NCI-H1417 (cell line): ENCODE measurements at regions not wholly inside any gene's neighbourhood (a gene's known extent, or its start where the extent isn't known, plus 50 kb on each side); places are given as distances from the start of the nearest gene placed in this dataset.

Source experiments
- DNase-seq, 3 experiments: peaks; one replicate each; lab custom pipeline; 2025; lab: John Stamatoyannopoulos, UW

DNA sequence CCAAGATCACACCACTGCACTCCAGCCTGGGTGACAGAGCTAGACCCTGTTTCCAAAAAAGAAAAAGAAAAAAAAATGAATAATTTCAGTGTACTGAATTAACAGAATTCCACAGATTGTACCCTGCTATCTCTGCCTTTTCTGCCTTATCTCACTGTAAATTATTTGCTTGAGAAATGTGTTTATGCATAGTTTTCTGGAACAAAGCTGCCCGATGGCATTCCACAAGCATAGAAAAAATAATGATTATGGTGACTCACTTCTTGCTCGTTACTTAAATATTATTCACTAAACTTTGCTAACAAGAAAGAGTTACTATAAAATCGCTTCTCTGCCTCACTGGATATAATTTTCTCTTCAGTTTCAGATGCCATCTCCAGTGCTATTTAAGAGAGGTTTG lies 88.7 kb upstream of the FAM169A start:
- DNase-seq = no peak

- no peak for DNase-seq
Observed at GRCh38 chr5:74953937-74954720, 87.9 kb upstream of the FAM169A start.

- no peak for DNase-seq
Observed at GRCh38 chr5:74953554-74953936, 87.4 kb upstream of the FAM169A start.

GRCh38 chr5:74952406-74952805 lies 86.2 kb upstream of the FAM169A start:
- DNase-seq = no peak

- no peak for DNase-seq
Observed at GRCh38 chr5:74951865-74952264, 85.7 kb upstream of the FAM169A start.

- no peak for DNase-seq
Observed at GRCh38 chr5:74950836-74951515, 84.8 kb upstream of the FAM169A start.

- no peak for DNase-seq
Observed at GRCh38 chr5:74949976-74950375, 83.8 kb upstream of the FAM169A start.

DNA sequence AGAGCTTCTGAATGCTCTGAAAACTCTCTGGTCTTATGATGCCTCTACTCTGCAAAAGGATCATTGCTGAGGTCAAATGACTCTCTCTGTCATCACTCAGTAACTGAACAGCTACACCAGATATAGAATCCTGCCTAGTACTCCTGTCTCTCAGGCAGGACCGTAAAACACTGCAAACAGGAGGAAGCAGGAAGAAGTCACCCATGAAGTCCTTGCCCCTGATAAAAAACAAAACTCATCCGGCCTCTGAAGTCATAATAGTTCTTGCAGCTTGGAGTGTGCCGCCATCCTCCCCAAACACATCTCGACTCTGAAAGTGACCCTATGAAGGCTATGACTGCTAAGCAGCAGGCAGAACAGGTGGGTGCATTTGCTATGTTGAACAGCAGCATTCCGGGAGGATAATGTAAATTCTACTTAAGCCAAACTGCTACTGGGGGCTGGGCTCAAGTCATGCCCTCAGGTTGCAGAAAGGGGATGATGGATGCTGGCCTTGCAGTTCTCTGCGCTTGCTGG lies 81.9 kb upstream of the FAM169A start:
- DNase-seq = no peak

DNA sequence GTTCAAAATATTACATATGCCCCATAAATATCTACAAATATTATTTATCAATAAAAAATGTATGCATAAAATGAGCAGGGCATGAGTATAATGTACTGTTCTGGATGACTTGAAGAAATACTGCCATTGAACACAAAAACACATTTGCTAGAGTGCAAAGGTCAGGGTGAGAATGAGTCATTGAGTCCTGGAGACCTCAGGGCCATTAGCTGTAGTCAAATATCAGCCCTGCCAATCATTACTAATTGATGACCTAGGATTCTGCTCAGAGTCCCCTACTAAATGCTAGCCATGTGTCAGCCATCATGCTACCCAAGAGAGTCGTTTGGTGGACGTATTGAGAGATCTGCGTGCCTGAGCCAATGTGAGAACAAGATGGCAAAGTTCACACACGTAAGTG lies 80.3 kb upstream of the FAM169A start:
- DNase-seq = no peak

DNA sequence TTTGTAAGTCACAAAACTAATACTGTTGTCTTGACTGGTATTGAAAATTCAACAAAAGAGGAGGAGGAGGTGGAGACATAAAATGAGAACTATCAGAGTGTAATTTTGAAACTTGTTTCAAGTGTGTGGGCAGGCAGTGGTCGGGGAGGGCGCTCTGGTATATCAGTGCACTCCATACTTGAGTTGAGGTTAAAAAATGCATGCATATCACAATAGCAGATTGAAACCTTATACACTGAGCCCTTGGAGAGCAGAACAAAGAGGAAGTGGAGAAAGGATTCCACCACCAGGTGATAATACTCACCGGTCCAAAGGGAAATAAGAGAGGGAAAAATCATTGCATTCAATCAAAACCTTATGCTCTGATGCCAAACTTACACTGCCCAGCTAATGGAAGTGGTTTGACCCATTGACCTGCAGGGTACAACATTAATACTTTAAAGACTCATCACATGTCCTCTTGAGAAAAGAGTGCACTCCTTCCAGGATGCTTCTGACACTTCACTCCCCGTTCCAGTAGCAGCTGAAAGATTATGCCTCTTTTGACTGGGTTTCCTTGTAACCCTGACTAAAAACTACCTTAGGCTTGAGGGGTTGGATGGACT lies 79.5 kb upstream of the FAM169A start:
- peak in 1 of 3 experiments; percentile 59 for DNase-seq

GRCh38 chr5:74943905-74944304 lies 77.7 kb upstream of the FAM169A start:
- DNase-seq = no peak

DNA sequence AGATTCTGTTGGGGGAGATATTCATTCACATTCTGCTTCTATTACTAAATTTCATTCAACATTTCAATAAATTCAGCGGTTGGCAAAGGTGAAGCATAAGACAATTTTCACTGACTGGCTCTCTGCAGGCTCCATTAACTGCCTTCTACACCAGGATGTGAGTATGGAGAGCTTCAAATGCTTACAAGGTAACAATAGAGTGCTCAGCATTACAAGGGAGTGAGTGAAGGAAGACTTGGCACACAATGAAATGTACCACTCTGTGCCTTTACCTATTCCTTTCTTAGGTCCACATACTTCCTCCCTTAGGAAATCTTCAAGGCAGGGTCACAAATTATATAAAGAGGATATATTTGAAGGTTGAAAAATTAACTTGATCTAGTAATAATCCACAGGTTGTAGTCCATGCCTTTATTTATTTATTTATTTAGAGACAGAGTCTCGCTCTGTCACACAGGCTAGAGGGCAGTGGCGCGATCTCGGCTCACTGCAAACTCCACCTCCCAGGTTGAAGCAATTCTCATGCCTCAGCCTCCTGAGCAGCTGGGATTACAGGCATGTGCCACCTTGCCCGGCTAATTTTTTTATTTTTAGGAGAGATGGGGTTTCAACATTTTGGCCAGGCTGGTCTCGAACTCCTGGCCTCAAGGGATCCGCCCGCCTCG lies 76.6 kb upstream of the FAM169A start:
- DNase-seq = no peak

DNA sequence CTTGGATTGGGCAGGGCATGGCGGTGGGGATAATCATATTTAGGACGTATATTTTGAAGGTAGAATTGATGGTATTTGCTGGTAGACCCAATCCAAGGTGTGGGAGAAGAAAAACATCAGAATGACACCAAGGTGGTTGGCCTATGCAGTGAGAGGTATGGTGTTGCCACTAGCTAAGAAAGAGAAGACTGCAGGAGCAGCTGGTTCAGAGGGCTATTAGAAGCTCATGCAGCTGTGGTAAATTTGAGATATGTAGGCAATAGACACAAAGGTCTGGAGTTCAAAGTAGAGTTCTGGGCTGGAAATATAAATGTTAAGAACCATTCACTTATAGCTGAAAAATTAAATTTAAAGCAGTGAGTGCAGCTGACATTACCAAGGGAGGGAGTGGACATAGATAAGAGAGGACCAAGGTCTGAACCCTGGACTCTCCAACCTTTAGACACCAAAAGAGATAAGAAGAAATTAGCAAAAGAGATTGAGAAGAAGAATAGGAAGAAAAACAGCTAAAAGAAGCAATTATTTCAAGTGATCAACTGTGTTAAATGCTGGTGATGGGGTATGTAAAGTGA lies 74.7 kb upstream of the FAM169A start:
- no peak for DNase-seq

DNA sequence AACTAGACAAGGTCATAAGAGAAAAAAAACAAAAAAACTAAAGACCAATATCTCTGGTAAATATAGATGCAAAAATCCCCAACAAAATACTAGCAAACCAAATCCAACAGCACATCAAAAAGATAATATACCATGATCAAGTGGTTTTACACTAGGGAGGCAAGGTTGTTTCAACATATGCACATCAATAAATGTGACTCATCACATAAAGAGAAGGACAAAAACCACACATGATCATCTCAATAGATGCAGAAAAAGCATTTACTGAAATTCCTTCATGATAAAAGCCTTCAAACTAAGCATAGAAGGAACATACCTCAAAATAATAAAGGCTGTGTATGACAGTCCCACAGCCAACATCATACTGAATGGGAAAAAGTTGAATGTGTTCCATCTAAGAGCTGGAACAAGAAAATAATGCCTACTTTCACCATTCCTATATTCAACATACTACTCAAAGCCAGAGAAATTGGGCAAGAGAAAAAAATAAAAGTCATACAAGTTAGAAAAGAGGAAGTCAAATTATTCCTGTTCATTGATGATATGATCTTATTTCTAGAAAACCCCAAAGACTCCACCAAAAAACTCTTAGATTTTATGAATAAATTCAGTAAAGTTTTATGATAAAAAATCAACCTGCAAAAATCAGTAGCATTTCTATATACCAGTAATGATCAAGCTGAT lies 72.2 kb upstream of the FAM169A start:
- DNase-seq = no peak

DNA sequence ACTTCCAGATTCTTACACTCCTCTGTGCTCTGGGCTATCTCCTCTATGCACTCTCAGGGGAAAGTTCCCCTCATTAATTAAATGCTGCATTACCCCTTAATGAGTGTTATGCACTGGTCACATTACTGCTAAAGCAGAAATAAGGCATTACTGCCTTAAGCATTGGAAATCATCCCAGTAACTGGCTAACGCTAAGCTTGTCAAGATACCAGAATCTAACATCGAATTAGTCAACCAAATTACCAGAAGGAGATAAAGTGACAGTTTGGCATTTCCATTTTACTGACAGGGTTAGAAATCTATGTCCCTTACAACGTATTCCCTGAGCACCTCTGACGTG lies 69.5 kb upstream of the FAM169A start:
- no peak for DNase-seq

DNA sequence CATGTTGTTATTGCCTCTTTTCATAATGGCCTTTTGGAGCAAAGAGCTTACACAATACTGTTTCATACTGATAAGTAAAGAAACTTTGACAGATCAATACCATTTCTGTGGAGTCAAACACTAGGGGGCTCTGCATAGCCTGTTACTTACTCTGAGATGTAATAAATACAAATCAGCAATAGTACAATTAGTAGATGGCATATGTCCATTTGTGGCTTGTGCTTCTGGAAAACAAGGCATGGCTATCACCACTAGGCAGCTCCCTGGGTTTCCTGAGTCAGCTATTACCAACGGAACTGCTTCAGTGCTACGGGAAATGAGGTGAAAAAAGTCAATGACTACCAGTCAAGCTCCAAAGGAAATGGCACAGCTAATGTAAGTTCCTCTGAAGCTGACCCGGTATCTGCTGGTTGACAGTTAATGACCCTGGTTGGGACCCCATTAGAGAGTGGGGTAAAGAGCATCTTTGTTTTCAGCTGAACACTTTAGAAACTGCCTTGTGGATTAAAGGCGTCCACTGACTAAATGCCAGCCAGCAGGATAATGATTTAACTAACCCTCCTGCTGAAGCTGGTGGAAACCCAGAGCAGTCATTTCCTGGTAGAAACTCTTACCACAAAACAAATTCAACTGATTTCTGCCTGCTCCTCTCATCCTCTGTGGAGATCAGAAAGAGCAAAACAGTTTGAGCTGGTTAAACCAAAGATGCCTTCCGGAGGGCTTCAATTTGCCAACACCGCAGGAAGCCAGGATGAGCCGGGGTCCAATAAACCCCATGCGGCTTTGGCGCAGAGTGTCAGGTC lies 69.0 kb upstream of the FAM169A start:
- DNase-seq = peak in 1 of 3 experiments; percentile 4

- no peak for DNase-seq
Observed at GRCh38 chr5:74927336-74927735, 61.1 kb upstream of the FAM169A start.

DNA sequence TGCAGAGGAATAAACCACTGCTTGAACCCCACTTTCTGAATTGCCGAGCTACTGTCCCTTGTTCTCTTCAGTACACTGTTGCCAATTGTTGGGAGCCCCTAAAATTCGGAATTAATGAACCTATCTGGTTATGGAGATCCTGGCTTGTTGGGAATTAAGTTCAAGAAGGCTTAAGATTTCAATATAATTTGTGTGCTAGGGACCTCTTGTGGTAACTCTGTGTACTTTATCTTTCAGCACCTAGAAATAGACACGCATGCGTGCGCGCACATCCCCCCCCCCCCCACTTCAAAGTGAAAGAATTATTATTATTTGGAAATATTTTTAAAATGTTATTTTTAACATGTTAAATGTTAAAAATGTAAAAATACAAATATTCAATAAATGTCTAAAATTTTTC lies 53.3 kb upstream of the FAM169A start:
- DNase-seq = peak; percentile 11 to 53 (median 31)

- DNase-seq = no peak
Observed at GRCh38 chr5:74919041-74919440, 52.9 kb upstream of the FAM169A start.

DNA sequence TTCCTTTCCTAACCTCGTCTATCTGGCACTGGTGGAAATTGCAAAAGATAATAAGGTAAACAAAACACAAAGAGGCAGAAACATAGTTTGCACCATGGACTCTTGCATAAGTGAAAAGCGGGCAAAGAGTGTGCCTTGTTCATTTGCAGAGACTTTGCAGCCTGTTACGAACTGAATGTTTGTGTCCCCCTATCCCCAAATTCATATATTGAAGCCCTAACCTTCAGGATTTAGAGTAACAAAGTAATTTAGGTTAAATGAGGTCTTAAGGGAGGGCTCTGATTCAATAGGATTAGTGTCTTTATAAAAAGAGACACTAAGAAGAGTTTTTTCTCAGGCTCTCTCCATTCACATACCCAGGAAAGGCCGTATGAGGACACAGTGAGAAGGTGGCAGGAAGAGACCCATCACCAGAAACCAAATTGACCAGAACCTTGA lies 52.1 kb upstream of the FAM169A start:
- no peak for DNase-seq
